Osteocyte (in vitro differentiated cells): ENCODE measurements at regions not wholly inside any gene's neighbourhood (a gene's known extent, or its start where the extent isn't known, plus 50 kb on each side); places are given as distances from the start of the nearest gene placed in this dataset.

Source experiments
- DNase-seq: peaks from one replicate; pipeline ENCODE4 v3.0.0; 2021; ENCODE audit warnings: mixed read lengths; ENCODE audit not compliant: unreplicated experiment; ENCODE audit errors: extremely low spot score
- H3K27ac Mint-ChIP-seq: one replicate; pipeline ENCODE4 v1.8.0; 2021; ENCODE audit warnings: mild to moderate bottlenecking, mixed read lengths; ENCODE audit not compliant: unreplicated experiment
- H3K27me3 Mint-ChIP-seq: one replicate; pipeline ENCODE4 v1.8.0; 2021; ENCODE audit warnings: mixed read lengths; ENCODE audit not compliant: unreplicated experiment
- H3K36me3 Mint-ChIP-seq: one replicate; pipeline ENCODE4 v1.8.0; 2021; ENCODE audit warnings: mixed read lengths; ENCODE audit not compliant: unreplicated experiment
- H3K4me1 Mint-ChIP-seq: one replicate; pipeline ENCODE4 v1.8.0; 2021; ENCODE audit warnings: mixed read lengths; ENCODE audit not compliant: unreplicated experiment
- H3K4me3 Mint-ChIP-seq: one replicate; pipeline ENCODE4 v1.8.0; 2021; ENCODE audit warnings: mild to moderate bottlenecking, moderate library complexity, mixed read lengths; ENCODE audit not compliant: unreplicated experiment
- H3K9me3 Mint-ChIP-seq: one replicate; pipeline ENCODE4 v1.8.0; 2021; ENCODE audit warnings: mixed read lengths; ENCODE audit not compliant: unreplicated experiment
- TF ChIP-seq, protein P1 (sequence below): fragments of 200-600 bp; sonication (generic); IDR thresholded peaks from 2 replicates; pipeline ENCODE4 v1.5.0; 2021; ENCODE audit warnings: antibody characterized with exemption, mild to moderate bottlenecking, moderate library complexity

- no peaks in the 10 kb centered on the region for H3K9me3 Mint-ChIP-seq
- H3K4me3 Mint-ChIP-seq, result no peak overlapping the region
- H3K36me3 Mint-ChIP-seq, result no peaks in the 10 kb centered on the region
- H3K27ac Mint-ChIP-seq, result no peak overlapping the region
- DNase-seq, result no peak
- TF ChIP-seq, protein P1, sequence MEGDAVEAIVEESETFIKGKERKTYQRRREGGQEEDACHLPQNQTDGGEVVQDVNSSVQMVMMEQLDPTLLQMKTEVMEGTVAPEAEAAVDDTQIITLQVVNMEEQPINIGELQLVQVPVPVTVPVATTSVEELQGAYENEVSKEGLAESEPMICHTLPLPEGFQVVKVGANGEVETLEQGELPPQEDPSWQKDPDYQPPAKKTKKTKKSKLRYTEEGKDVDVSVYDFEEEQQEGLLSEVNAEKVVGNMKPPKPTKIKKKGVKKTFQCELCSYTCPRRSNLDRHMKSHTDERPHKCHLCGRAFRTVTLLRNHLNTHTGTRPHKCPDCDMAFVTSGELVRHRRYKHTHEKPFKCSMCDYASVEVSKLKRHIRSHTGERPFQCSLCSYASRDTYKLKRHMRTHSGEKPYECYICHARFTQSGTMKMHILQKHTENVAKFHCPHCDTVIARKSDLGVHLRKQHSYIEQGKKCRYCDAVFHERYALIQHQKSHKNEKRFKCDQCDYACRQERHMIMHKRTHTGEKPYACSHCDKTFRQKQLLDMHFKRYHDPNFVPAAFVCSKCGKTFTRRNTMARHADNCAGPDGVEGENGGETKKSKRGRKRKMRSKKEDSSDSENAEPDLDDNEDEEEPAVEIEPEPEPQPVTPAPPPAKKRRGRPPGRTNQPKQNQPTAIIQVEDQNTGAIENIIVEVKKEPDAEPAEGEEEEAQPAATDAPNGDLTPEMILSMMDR, result no peak
- H3K4me1 Mint-ChIP-seq, result peaks cover 34% of the 10 kb centered on the region
- no peaks in the 10 kb centered on the region for H3K27me3 Mint-ChIP-seq
Observed at GRCh38 chr4:92235731-92236130, 68.0 kb upstream of the GRID2 start.

GRCh38 chr4:92236877-92237276, 66.9 kb upstream of the GRID2 start:
- TF ChIP-seq, protein P1, result no peak

DNA sequence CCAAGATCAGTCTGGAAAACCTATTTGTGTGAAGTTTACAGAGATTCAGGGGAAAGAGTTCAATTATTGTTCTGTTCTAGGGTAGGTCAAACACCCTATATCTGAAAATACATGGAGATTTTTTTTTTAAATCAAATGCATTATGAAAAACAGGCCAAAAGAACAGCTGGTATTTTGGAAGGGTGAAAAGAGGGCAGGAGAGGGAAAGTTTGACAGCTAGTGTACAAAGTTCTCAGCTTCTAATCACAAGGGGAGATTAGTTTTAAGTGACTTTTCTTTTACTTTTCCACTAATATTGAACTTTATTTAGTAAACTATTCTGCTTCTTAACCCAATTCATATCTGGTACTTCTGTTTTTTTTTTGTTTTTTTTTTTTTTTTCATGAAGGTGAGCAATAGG, 66.2 kb upstream of the GRID2 start:
- peaks cover 2% of the 10 kb centered on the region for H3K27me3 Mint-ChIP-seq
- TF ChIP-seq, protein P1, result no peak
- no peaks in the 10 kb centered on the region for H3K36me3 Mint-ChIP-seq
- H3K27ac Mint-ChIP-seq, result no peak overlapping the region
- H3K9me3 Mint-ChIP-seq, result no peaks in the 10 kb centered on the region
- H3K4me3 Mint-ChIP-seq, result no peak overlapping the region
- DNase-seq, result no peak
- H3K4me1 Mint-ChIP-seq, result peaks cover 24% of the 10 kb centered on the region

More at GRCh38 chr4:92236877-92237276, 66.9 kb upstream of the GRID2 start:
- peaks cover 29% of the 10 kb centered on the region for H3K4me1 Mint-ChIP-seq
- H3K36me3 Mint-ChIP-seq, result no peaks in the 10 kb centered on the region
- H3K27me3 Mint-ChIP-seq, result peaks cover 2% of the 10 kb centered on the region
- H3K9me3 Mint-ChIP-seq, result no peaks in the 10 kb centered on the region
- no peak overlapping the region for H3K4me3 Mint-ChIP-seq
- DNase-seq, result no peak
- no peak overlapping the region for H3K27ac Mint-ChIP-seq

DNA sequence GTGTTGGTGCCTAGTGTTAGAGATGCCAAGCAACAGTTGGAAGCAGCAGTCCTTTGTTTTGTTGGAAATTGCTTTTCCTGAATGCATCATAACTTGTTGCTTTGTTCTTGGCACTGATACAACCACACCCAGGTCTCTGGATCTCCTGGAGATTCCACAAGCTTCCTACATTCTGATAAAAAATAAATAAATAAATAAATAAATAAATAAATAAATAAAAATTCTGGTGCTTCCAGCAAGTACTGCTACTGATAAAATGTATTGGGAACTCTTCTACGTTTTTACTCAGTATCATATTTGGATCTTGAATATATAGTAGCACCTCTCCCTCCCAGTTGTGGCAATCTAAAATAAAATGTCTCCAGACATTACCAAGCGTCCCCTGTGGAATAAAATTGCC, 62.7 kb upstream of the GRID2 start:
- no peak overlapping the region for H3K4me3 Mint-ChIP-seq
- DNase-seq, result no peak
- no peak overlapping the region for H3K27ac Mint-ChIP-seq
- no peaks in the 10 kb centered on the region for H3K36me3 Mint-ChIP-seq
- H3K27me3 Mint-ChIP-seq, result peaks cover 15% of the 10 kb centered on the region
- TF ChIP-seq, protein P1, result no peak
- no peaks in the 10 kb centered on the region for H3K9me3 Mint-ChIP-seq
- peaks cover 3% of the 10 kb centered on the region for H3K4me1 Mint-ChIP-seq

DNA sequence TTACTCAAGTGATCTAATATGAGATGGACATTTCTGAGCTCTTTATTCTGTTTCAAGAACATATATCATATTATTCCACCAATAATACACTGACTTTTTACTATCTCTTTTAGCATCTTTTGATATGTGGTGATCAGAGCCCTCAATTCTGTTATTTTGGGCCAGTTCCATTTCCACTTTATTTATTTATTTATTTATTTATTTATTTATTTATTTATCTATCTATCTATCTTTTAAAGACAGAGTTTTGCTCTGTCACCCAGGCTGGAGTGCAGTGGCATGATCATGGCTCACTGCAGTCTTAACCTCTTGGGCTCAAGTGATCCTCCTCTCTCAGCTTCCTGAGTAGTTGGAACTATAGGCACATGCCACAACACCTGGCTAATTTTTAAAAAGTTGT, 57.4 kb upstream of the GRID2 start:
- Mint-ChIP-seq H3K27me3 (peaks cover 24% of the 10 kb centered on the region), H3K36me3 (no peaks in the 10 kb centered on the region), H3K9me3 (peaks cover 5% of the 10 kb centered on the region), H3K4me3 (no peak overlapping the region), H3K4me1 (no peaks in the 10 kb centered on the region), H3K27ac (no peak overlapping the region)
- TF ChIP-seq, protein P1, result no peak
- DNase-seq, result no peak
